ENCODE measurements at regions not wholly inside any gene's neighbourhood (a gene's known extent, or its start where the extent isn't known, plus 50 kb on each side); places are given as distances from the start of the nearest gene placed in this dataset.

GRCh38 chr2:15828576-15828975, 111.8 kb upstream of the MYCN start:
- TF ChIP-seq POLR2A (IDR thresholded peaks at IDR 0.05): no peak
- no peak for TF ChIP-seq CTCF (IDR thresholded peaks at IDR 0.05)

Data from thyroid gland (tissue), 4 donors.